ENCODE measurements at regions not wholly inside any gene's neighbourhood (a gene's known extent, or its start where the extent isn't known, plus 50 kb on each side); places are given as distances from the start of the nearest gene placed in this dataset.

- DNase-seq (ENCODE audit: low read depth in 2 of 2, low spot score in 1 of 2) = no peak
Observed at GRCh38 chr21:38654580-38654979, 151.1 kb upstream of the ETS2 start.

DNA sequence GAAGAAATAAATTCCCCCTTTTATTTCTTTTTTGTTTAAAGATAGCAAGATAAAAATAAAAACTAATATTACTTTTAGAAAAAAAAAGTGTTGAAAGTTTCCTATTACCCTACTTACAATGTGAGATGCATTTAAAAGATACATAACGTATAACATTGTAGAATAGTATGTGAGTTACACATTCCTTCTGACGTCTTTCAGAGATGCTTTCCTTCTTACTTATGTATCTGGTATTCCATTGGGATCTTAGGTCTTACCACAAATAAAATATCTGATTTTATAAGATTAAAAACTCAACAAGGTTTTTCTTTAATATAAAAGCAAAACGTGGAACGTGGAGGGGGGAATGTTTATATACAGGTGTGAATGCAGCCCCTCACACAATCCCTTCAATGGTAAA, 147.2 kb upstream of the ETS2 start:
- no peak for DNase-seq (ENCODE audit: low read depth in 2 of 2, low spot score in 1 of 2)

DNA sequence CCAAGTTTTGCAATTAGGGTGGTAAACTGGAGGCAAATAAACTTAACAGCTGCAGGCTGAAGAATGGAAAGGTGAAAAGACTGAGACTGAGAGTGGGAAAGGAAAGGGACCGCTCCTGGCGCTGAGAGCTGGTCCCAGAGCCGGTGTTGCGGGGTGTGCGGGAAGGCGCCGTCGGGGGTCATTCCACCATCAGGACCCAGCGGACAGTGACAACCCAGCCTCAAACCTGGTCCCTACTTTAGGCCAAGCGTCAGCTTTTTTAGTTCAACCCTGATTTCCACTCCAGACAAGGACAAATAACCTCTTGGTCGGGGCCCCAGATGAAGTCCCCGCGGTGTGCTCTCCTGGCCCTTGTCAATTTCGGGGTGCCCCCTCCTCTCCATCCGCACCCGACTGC, 145.8 kb upstream of the ETS2 start:
- no peak for DNase-seq (ENCODE audit: low read depth in 2 of 2, low spot score in 1 of 2)

GRCh38 chr21:38660333-38661196, 145.2 kb upstream of the ETS2 start:
- DNase-seq (ENCODE audit: low read depth in 2 of 2, low spot score in 1 of 2) = no peak

DNA sequence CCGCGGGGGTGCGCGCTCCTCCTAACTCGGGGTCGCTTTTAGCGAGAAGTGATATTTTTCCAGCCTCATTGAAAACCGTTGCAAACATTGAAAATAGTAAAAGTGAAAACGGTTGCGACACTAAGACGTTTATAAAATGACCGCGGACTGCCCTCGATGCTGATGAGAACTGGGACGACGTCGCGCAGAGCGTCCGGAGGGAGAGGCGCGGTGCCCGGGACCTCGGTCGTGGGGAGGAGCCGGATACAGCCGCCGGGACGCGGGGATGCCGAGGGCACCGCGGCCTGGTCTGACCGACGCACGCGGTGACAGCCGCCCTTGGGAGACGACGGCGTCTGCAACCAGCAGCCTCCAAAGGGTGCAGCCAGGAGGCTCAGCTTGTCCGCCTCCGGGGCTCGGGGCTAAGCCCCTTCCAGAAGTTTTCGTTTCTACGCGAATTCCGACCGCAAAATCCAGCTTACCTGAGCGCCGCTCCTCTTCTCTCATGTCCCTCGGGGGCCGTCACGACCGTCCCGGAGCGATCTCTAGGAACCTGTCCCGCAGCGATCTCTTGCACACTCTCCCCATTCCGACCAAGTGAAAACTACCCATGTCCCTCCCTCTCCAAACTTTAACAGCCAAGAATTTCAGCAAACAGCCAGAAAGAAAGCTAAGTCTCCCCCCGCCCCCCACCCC, 144.4 kb upstream of the ETS2 start:
- no peak for DNase-seq (ENCODE audit: low read depth in 2 of 2, low spot score in 1 of 2)

DNA sequence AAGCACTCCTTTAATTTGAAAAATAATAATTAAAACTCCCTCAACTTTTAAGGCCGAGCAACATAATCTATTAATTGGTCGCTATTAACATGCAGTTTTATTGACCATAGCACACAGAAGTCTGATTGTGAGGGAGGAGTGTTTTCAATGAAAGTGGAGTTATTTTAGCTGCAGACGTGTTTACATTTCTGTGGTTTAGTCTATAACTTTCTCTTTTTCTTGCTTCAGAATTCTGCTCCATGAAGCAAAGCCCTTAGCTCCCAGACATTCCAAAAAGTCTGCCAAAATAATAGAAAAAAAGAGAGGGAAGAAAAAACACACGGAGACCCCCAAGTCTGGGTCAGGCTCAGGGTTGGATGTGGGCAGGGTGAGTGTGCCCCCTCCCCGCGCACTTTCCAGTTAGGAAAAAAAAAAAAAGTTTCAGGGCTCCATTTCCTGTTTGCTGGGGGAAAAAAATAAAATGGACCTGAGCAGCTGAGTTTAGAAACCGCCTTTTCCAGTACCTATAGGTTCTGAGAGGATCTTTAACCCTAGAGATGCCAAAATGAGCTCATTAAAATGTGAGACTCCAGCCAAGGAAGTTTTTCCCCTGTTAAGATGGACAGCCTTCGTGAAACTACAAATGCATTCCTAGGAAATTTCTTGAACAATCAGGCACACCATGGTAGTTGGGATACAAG, 143.7 kb upstream of the ETS2 start:
- no peak for DNase-seq (ENCODE audit: low read depth in 2 of 2, low spot score in 1 of 2)

GRCh38 chr21:38663282-38663681, 142.4 kb upstream of the ETS2 start:
- DNase-seq (ENCODE audit: low read depth in 2 of 2, low spot score in 1 of 2) = no peak

- no peak for DNase-seq (ENCODE audit: low read depth in 2 of 2, low spot score in 1 of 2)
Observed at GRCh38 chr21:38664315-38664714, 141.4 kb upstream of the ETS2 start.

GRCh38 chr21:38664841-38665240, 140.9 kb upstream of the ETS2 start:
- DNase-seq (ENCODE audit: low read depth in 2 of 2, low spot score in 1 of 2) = no peak

GRCh38 chr21:38667291-38667870, 138.3 kb upstream of the ETS2 start:
- DNase-seq (ENCODE audit: low read depth in 2 of 2, low spot score in 1 of 2) = no peak

DNA sequence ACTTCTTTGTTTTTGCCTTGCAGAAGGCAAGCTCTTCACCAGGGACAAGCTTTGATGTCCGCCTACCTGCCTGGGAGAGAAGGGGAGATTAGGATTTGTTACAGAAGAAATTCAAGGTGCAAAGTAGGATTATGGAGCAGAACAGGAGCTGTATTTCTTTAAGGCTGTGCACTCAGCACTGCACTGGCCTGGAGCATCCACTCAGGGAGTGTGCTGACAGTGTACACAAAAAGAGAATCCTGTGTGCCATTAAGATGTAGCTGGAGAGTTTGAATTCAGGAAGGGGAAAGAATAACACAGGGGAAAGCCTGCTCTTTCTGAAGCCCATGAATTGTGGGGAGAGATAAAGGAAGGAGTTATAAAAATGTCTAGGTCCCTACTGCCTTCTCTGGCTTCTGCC, 137.7 kb upstream of the ETS2 start:
- no peak for DNase-seq (ENCODE audit: low read depth in 2 of 2, low spot score in 1 of 2)

DNA sequence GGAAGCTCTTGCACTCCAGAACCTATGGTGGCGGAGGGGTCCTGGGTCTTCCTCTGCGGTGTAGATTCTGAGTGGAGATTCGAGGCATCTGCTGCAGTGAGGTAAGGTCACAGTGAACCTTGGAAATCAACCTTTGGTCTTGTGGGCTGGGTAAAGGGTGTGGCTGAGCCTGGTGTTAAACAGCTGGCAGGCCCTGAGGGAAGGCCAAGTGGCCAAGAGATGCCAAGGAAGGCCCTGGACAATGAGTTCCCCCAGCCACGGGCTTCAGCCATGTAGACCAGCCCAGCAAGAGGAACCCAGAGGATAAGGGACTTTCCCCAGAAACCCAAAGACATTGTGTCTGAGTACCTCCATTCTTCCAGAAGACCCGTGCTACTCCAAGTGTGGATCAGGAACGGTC, 137.2 kb upstream of the ETS2 start:
- no peak for DNase-seq (ENCODE audit: low read depth in 2 of 2, low spot score in 1 of 2)

DNA sequence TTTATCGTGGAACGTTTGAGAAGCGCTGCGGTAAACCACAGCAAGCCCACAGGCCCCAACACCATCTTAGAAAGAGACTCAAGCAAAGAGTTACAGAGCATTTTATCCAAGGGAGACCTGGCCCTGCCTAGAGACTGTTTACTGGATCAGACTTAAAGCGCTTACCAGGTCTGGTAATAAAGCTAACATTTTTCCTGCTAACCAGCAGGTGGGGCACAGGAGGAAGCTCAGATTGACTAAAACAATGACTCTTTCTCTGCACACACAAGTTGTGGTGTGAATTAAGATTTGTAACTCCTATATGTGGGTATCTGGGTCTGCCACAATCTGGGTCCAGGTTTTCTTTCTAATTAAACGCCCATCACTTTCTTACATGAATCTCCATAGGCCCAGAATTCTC, 136.5 kb upstream of the ETS2 start:
- no peak for DNase-seq (ENCODE audit: low read depth in 2 of 2, low spot score in 1 of 2)

DNA sequence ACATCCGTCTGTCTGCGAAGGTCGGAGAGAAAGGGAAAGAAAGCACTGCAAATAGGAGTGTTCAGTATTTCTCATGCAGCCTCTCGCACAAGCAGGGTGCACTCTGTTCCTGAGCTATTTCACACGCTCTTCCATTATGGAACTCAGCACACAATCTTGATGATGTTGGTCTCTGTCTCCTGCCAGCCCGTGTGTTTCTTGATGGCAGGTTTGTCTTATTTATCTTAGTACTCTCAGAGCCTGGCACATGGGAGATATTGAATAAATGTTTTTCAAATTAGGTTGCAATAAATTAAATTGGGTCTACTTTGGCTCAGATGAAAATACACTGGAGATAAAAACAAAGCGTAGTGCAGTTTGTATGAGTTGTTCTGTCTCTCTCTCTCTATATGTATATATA, 134.9 kb upstream of the ETS2 start:
- DNase-seq (ENCODE audit: low read depth in 2 of 2, low spot score in 1 of 2) = no peak

GRCh38 chr21:38671773-38672172, 134.0 kb upstream of the ETS2 start:
- DNase-seq (ENCODE audit: low read depth in 2 of 2, low spot score in 1 of 2) = no peak

- DNase-seq (ENCODE audit: low read depth in 2 of 2, low spot score in 1 of 2) = no peak
Observed at GRCh38 chr21:38675182-38675824, 130.4 kb upstream of the ETS2 start.

- DNase-seq (ENCODE audit: low read depth in 2 of 2, low spot score in 1 of 2) = no peak
Observed at GRCh38 chr21:38678827-38679226, 126.9 kb upstream of the ETS2 start.

GRCh38 chr21:38679534-38679933, 126.2 kb upstream of the ETS2 start:
- DNase-seq (ENCODE audit: low read depth in 2 of 2, low spot score in 1 of 2) = no peak

DNA sequence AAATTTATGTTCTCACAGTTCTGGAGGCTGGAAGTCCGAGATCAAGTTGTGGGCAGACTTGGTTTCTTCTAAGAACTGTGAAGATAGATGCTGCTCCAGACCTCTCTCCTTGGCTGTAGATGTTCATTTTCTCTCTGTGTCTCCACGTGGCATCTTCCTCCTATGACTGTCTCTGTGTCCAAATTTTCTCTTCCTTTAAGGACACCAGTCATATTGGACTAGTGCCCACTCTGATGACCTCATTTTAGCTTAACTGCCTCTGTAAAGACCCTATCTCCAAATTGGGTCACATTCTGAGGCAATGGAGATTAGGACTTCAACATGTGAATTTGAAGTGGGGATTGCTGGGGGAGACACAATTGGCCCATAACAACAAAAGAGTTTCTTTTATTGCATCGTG, 125.3 kb upstream of the ETS2 start:
- no peak for DNase-seq (ENCODE audit: low read depth in 2 of 2, low spot score in 1 of 2)

GRCh38 chr21:38683222-38683621, 122.5 kb upstream of the ETS2 start:
- no peak for DNase-seq (ENCODE audit: low read depth in 2 of 2, low spot score in 1 of 2)

DNA sequence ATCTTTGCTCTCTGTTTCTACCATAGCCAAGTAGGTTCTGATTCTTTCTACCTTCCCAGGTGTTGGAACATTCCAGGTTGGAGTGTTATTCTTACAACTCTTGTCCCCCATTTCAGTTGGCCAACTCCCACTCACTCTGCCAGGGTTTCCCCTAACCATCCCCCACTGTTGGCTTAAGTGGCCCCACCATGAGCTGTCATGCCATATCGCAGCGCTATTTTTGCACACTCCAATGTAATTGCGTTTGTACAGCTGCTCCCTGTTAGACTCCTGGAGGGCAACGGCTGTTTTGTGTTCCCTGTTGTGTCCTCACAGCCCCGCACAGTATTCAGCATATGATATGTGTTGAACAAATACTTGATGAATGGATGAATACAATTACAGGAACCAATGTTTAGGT, 117.7 kb upstream of the ETS2 start:
- DNase-seq (ENCODE audit: low read depth in 2 of 2, low spot score in 1 of 2) = no peak

All from stimulated activated CD8-positive, alpha-beta memory T cell treated with anti-CD3 and anti-CD28 coated beads, Interleukin-4, amount 100 ng/mL, for 1 hour (primary cell).